ENCODE measurements at regions not wholly inside any gene's neighbourhood (a gene's known extent, or its start where the extent isn't known, plus 50 kb on each side); places are given as distances from the start of the nearest gene placed in this dataset.

DNA sequence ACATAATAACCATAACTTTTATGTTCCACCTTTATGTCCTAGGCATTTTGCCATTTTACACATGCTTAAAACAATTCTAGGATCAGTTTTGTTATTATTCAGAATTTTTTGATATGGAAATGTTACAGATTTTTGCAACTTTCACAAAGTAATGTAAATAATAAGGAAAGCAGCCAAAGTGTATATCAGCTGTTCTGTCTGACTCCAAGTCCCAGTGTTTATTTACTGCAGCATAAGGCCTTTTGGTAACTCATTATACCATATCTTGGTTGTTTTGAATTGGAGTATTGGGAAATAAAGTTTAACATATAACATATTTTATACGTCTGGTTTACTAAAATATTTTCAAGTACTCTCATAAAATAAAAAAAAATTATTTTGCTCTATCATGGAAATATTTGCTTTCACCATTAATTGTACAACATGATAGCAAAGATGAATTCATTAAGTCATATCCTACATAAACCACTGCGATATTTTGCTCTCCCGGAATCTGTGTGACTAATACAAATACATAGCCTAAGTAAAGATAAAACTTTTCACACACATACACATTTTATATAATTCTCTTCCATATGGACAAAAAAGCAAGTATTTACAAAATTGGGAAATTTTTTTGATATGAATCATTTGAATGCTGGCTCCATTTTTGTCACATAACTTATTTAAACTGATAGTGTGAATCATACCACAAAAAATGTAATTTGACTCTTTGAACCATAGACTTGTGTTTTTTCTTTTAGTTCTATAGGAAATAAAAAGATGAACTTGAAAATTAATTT lies 399.0 kb downstream of the PABPC4L start:
- no peak for DNase-seq
- in situ Hi-C loops (cut with MboI; ENCODE audit: low pct_unique_long_range_greater_than_20kb, low sequenced_read_pairs): no loop called here

GRCh38 chr4:133801883-133802282 lies 399.7 kb downstream of the PABPC4L start:
- in situ Hi-C loops (cut with MboI; ENCODE audit: low pct_unique_long_range_greater_than_20kb, low sequenced_read_pairs): no loop called here
- DNase-seq: no peak

DNA sequence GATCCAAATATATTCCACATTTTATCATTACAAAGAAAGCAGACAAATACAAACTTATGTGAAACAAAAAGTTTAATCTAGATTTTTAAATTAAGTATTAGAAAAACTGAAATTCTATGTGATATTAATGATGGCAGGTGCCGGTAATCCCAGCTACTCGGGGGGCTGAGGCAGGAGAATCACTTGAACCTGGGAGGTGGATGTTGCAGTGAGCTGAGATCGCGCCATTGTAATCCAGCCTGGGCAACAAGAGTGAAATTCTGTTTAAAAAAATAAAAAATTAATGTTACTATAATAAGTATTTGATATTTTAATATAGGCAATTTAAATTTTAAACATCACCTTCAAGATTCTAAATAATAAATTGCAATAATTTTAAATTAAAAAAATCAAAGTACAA lies 400.6 kb downstream of the PABPC4L start:
- no peak for DNase-seq
- in situ Hi-C loops (cut with MboI; ENCODE audit: low pct_unique_long_range_greater_than_20kb, low sequenced_read_pairs): no loop called here

GRCh38 chr4:133799717-133800315 lies 401.8 kb downstream of the PABPC4L start:
- DNase-seq: no peak

DNA sequence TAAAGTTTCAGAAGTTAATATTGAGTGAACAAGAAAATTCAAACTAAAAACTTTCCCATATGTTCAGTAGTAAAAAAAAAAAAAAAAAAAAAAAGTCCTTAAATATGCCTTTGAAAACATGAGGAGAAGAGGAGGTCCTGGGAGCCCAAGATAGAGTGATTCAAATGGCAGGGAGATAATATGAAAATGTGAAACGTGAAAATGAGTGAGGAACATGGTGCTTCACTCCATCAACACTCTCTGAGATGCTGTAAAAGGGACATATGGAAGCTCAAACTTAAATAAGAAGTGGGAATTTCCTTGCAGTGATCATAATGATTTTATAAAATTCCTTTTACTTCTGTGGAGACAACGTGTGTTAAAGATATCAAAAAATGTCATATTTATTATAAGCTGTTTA lies 423.9 kb downstream of the PABPC4L start:
- no peak for DNase-seq
- in situ Hi-C loops (cut with MboI; ENCODE audit: low pct_unique_long_range_greater_than_20kb, low sequenced_read_pairs): no loop called here

More at GRCh38 chr4:133799717-133800315, 401.8 kb downstream of the PABPC4L start:
- in situ Hi-C loops (cut with MboI; ENCODE audit: low pct_unique_long_range_greater_than_20kb, low sequenced_read_pairs): no loop called here

- in situ Hi-C loops (cut with MboI; ENCODE audit: low pct_unique_long_range_greater_than_20kb, low sequenced_read_pairs): no loop called here
- no peak for DNase-seq
These were observed 424.6 kb downstream of the PABPC4L start for GRCh38 chr4:133776961-133777360.

DNA sequence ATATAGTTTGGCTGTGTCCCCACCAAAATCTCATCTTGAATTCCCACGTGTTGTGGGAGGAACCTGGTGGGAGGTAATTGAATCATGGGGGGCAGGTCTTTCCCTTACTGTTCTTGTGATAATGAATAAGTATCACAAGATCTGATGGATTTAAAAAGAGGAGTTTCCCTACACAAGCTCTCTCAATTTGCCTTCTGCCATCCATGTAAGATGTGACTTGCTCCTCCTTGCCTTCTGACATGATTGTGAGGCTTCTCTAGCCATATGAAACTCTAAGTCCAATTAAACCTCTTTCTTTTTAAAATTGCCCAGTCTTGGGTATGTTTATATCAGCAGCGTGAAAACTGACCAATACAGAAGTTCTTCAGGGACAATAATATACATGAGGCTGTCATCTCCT lies 425.1 kb downstream of the PABPC4L start:
- no peak for DNase-seq
- in situ Hi-C loops (cut with MboI; ENCODE audit: low pct_unique_long_range_greater_than_20kb, low sequenced_read_pairs): no loop called here

DNA sequence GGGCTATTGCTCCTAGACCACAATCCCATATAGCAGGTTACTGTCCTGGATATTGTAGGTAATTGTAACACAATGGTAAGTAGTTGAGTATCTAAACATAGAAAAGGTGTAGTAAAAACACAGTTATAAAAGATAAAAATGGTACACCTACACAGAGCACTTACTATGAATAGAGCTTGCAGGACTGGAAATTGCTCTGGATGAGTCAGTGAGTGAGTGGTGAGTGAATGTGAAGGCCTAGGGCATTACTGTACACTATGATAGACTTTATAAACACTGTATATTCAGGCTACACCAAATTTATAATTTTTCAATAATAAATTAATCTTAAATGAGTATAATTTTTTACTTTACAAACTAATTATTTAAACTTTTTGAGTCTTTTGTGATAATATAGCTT lies 425.7 kb downstream of the PABPC4L start:
- in situ Hi-C loops (cut with MboI; ENCODE audit: low pct_unique_long_range_greater_than_20kb, low sequenced_read_pairs): no loop called here
- DNase-seq: no peak

- in situ Hi-C loops (cut with MboI; ENCODE audit: low pct_unique_long_range_greater_than_20kb, low sequenced_read_pairs): no loop called here
- DNase-seq: no peak
These were observed 426.1 kb downstream of the PABPC4L start for GRCh38 chr4:133775469-133775868.

DNA sequence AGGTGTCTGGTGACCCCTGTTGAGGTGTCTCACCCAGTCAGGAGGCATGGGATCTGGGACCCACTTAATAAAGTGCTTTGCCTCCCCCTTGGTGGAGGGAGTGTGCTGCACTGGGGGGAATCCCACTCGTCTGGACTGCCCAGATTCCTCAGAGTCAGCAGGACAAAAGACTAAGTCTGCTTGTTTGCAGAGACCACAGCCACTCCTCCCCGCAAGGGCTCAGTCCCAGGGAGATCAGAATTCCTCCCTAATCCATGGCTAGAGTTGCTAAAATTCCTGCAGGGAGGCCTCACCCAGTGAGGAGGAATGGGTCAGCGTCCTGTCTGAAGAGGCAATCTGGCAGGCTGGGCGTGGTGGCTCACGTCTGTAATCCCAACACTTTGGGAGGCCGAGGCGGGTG lies 442.2 kb downstream of the PABPC4L start:
- in situ Hi-C loops (cut with MboI; ENCODE audit: low pct_unique_long_range_greater_than_20kb, low sequenced_read_pairs): no loop called here
- DNase-seq: no peak

DNA sequence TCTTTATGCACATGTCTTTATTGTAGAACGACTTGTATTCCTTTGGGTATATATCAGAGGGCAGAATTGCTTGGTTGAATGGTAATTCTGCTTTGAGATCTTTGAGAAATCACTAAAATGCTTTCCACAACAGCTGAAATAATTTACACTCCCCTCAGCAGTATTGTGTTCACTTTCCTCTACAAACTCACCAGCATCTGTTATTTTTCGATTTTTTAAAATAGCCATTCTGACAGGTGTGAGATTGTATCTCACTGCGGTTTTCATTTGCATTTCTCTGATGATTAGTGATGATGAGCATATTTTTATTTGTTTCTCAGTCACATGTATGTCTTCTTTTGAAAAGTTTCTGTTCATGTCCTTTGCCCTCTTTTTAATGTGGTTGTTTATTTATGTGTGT lies 459.8 kb downstream of the PABPC4L start:
- in situ Hi-C loops (cut with MboI; ENCODE audit: low pct_unique_long_range_greater_than_20kb, low sequenced_read_pairs): no loop called here
- DNase-seq: no peak

- in situ Hi-C loops (cut with MboI; ENCODE audit: low pct_unique_long_range_greater_than_20kb, low sequenced_read_pairs): no loop called here
- DNase-seq: no peak
These were observed 481.6 kb downstream of the PABPC4L start for GRCh38 chr4:133720001-133720400.

- in situ Hi-C loops (cut with MboI; ENCODE audit: low pct_unique_long_range_greater_than_20kb, low sequenced_read_pairs): no loop called here
- DNase-seq: no peak
These were observed 482.5 kb downstream of the PABPC4L start for GRCh38 chr4:133719098-133719497.

GRCh38 chr4:133714211-133714610 lies 487.4 kb downstream of the PABPC4L start:
- DNase-seq: no peak
- in situ Hi-C loops (cut with MboI; ENCODE audit: low pct_unique_long_range_greater_than_20kb, low sequenced_read_pairs): no loop called here

DNA sequence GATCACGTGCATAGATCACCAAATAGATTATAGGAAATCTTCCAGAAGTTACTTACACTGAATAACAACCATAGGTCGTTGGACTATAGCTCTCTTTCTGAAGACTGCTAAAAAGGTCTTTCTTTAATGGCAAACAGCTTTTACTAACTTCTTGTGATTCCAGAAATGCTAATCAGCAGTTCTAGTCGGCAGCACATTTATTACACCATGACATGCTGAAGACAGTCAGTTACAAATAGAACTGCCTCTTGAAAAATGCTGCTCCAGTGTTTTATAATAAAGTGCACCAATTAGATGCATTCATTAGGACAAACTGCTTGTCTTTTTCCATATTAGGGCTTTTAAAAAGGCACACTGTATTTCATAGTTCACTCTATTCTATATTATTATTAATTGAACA lies 488.2 kb downstream of the PABPC4L start:
- no peak for DNase-seq
- in situ Hi-C loops (cut with MboI; ENCODE audit: low pct_unique_long_range_greater_than_20kb, low sequenced_read_pairs): no loop called here

DNA sequence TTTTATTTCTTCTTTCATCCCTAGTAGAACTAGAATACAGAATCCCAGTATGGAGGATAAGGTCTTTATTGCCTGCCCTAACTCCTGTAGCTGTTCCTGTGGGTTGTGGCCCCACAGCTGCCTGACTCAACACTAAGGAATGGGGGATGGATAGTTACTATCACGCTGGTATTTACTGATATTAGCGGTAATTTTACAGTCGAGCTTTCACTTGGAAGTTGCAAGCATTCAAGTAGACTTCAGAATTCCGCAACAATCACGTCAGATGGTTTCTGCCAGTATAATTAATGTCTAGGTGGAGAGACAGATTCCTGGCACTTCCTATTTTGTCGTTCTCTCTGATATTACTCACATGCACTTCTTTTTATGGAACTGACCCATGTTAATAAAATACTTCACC lies 489.8 kb downstream of the PABPC4L start:
- in situ Hi-C loops (cut with MboI; ENCODE audit: low pct_unique_long_range_greater_than_20kb, low sequenced_read_pairs): no loop called here
- no peak for DNase-seq

DNA sequence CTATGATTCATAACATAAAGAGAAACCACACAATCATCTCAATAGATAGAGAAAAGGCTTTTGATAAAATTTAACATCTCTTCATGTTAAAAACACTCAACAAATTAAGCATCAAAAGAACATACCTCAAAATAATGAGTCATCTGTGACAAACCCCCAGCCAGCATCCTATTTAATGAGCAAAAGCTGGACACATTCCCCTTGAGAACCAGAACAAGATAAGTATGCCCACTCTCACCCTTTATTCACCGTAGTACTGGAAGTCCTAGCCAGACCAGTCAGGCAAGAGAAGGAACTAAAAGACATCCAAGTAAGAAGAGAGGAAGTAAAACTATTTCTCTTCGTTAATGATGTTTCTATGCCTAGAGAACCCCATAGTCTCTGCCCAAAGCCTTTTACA lies 507.2 kb downstream of the PABPC4L start:
- DNase-seq: no peak
- in situ Hi-C loops (cut with MboI; ENCODE audit: low pct_unique_long_range_greater_than_20kb, low sequenced_read_pairs): no loop called here

DNA sequence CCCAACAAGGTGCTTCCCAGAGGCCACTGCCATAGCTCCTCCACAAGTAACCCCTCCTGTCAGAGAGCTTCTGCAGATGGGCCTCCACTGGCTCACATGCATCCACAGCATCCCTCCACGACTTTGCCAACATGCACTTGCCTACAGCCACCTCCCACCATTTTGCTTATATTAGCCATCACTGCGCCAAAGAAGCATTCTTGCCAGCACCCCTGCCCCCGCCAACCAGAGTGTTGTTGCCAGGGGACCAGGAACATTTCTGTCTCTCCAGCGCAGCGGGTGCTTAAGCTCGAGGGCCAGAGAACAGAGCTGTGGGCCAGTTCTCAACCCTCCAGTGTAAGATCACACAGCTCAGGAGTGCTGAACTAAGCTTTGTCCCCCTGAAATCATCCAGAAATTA lies 517.6 kb downstream of the PABPC4L start:
- DNase-seq: no peak
- in situ Hi-C loops (cut with MboI; ENCODE audit: low pct_unique_long_range_greater_than_20kb, low sequenced_read_pairs): no loop called here

GRCh38 chr4:133668061-133668851 lies 519.2 kb downstream of the PCDH10 start:
- DNase-seq: no peak
- in situ Hi-C loops (cut with MboI; ENCODE audit: low pct_unique_long_range_greater_than_20kb, low sequenced_read_pairs): no loop called here

DNA sequence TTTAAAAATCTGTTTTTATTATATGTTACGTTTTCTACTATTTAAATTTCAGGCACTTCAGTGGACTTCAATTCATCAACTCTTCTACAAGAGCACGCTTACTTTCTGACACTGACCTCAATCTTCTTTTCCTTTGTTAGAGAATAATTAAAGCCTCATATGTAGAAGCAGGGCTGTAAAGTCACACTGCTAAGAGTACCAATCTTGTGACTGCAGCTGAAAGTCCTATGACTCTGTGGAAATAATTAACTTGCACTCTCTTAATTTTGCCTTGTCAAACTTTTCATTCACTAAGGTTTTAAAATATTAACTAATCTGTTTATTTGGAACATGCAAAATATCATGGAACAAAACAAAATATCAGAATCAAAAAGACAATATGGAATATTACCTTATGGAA lies 498.1 kb downstream of the PCDH10 start:
- DNase-seq: no peak
- in situ Hi-C loops (cut with MboI; ENCODE audit: low pct_unique_long_range_greater_than_20kb, low sequenced_read_pairs): no loop called here

Measured in KBM-7 (cell line).